ENCODE measurements at regions not wholly inside any gene's neighbourhood (a gene's known extent, or its start where the extent isn't known, plus 50 kb on each side); places are given as distances from the start of the nearest gene placed in this dataset.

GRCh38 chr2:9753665-9754531 is 89.4 kb upstream of the TAF1B start:
- peak; percentile 58 to 70 for DNase-seq
- no peaks in the 10 kb centered on the region for H3K36me3 ChIP-seq (ENCODE audit: control insufficient read depth, insufficient read depth, low read length)
- H3K9me3 Mint-ChIP-seq = no peaks in the 10 kb centered on the region
- 53% methylated on average over 34 of the region's 36 CpGs for WGBS (ENCODE audit: insufficient coverage)
- peaks cover 49 to 79% of the 10 kb centered on the region in 2 donors for H3K4me1 Mint-ChIP-seq
- H3K4me3 ChIP-seq (ENCODE audit: low read length) = no peak overlapping the region
- ATAC-seq = peak; percentile 57 to 62 (median 57)
- TF ChIP-seq, protein P1, sequence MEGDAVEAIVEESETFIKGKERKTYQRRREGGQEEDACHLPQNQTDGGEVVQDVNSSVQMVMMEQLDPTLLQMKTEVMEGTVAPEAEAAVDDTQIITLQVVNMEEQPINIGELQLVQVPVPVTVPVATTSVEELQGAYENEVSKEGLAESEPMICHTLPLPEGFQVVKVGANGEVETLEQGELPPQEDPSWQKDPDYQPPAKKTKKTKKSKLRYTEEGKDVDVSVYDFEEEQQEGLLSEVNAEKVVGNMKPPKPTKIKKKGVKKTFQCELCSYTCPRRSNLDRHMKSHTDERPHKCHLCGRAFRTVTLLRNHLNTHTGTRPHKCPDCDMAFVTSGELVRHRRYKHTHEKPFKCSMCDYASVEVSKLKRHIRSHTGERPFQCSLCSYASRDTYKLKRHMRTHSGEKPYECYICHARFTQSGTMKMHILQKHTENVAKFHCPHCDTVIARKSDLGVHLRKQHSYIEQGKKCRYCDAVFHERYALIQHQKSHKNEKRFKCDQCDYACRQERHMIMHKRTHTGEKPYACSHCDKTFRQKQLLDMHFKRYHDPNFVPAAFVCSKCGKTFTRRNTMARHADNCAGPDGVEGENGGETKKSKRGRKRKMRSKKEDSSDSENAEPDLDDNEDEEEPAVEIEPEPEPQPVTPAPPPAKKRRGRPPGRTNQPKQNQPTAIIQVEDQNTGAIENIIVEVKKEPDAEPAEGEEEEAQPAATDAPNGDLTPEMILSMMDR (IDR thresholded peaks at IDR 0.05) = no peak
- H3K4me3 Mint-ChIP-seq = peak overlapping the region; percentile 77
- peak overlapping the region; percentile 64 for H3K27ac ChIP-seq (ENCODE audit: low read length)
- H3K27me3 Mint-ChIP-seq (ENCODE audit: low read depth in 2 of 2) = peaks cover 0 to 34% of the 10 kb centered on the region in 2 donors
- no peaks in the 10 kb centered on the region for H3K27me3 ChIP-seq (ENCODE audit: control insufficient read depth, insufficient read depth, low read length)
- H3K4me1 ChIP-seq (ENCODE audit: control insufficient read depth, insufficient read depth, low read length) = peaks cover 61% of the 10 kb centered on the region
- H3K36me3 Mint-ChIP-seq = no peaks in the 10 kb centered on the region
- H3K9me3 ChIP-seq (ENCODE audit: control insufficient read depth, insufficient read depth, low read length) = no peaks in the 10 kb centered on the region
- H3K27ac Mint-ChIP-seq = peak overlapping the region; percentile 78 to 93
- intact Hi-C loops (cut with micrococcal nuclease) = loop anchor here (2.0 kb wide), 1 partner anchor 15 kb away; no protein-coding TSS in a partner anchor

- no peaks in the 10 kb centered on the region for H3K27me3 ChIP-seq (ENCODE audit: control insufficient read depth, insufficient read depth, low read length)
- H3K4me3 ChIP-seq (ENCODE audit: low read length) = no peak overlapping the region
- DNase-seq (no peak), ATAC-seq (peak; percentile 6 to 19 (median 11))
- TF ChIP-seq, protein P1 (IDR thresholded peaks at IDR 0.05) = no peak
- Mint-ChIP-seq H3K4me1 (peaks cover 49 to 74% of the 10 kb centered on the region in 2 donors), H3K27ac (peak overlapping the region; percentile 63 to 93), H3K4me3 (peak overlapping the region; percentile 77), H3K9me3 (no peaks in the 10 kb centered on the region), H3K27me3 (ENCODE audit: low read depth in 2 of 2) (peaks cover 0 to 32% of the 10 kb centered on the region in 2 donors), H3K36me3 (no peaks in the 10 kb centered on the region)
- H3K9me3 ChIP-seq (ENCODE audit: control insufficient read depth, insufficient read depth, low read length) = no peaks in the 10 kb centered on the region
- H3K4me1 ChIP-seq (ENCODE audit: control insufficient read depth, insufficient read depth, low read length) = peaks cover 61% of the 10 kb centered on the region
- 45% methylated on average over 6 of the region's 6 CpGs for WGBS (ENCODE audit: insufficient coverage)
- intact Hi-C loops (cut with micrococcal nuclease) = loop anchor here (2.0 kb wide), 1 partner anchor 16 kb away; no protein-coding TSS in a partner anchor
- no peaks in the 10 kb centered on the region for H3K36me3 ChIP-seq (ENCODE audit: control insufficient read depth, insufficient read depth, low read length)
- no peak overlapping the region for H3K27ac ChIP-seq (ENCODE audit: low read length)
Measured at GRCh38 chr2:9754532-9754887, 88.8 kb upstream of the TAF1B start.

DNA sequence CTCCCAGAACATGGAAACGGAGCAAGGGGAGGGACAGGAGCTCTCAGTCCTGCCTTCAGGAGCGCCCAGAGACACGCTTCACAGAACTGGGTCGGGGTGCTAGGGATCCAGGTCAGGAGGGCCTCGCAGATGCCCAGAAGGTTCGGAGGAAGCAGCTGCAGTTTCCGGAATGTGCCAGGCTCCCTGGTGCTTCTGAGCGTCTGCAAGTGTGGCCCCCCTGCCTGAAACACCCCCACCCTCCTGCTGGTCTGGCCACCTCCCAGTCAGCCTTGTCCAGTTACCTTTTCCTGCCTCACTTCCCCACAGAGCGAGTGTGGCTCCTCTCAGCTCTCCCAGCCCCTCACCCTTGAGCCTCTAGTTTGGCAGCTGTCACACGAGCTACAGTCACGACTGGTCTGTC is 88.3 kb upstream of the TAF1B start:
- H3K27me3 ChIP-seq (ENCODE audit: control insufficient read depth, insufficient read depth, low read length) = no peaks in the 10 kb centered on the region
- ATAC-seq (no peak), DNase-seq (no peak)
- TF ChIP-seq, protein P1 (IDR thresholded peaks at IDR 0.05) = no peak
- Mint-ChIP-seq H3K27me3 (ENCODE audit: low read depth in 2 of 2) (peaks cover 0 to 32% of the 10 kb centered on the region in 2 donors), H3K4me1 (peaks cover 52 to 76% of the 10 kb centered on the region in 2 donors), H3K4me3 (peak overlapping the region; percentile 42), H3K27ac (peak overlapping the region in 1 of 2 donors; percentile 93), H3K36me3 (no peaks in the 10 kb centered on the region), H3K9me3 (no peaks in the 10 kb centered on the region)
- WGBS (ENCODE audit: insufficient coverage) = 58% methylated on average over 11 of the region's 11 CpGs
- peaks cover 61% of the 10 kb centered on the region for H3K4me1 ChIP-seq (ENCODE audit: control insufficient read depth, insufficient read depth, low read length)
- H3K36me3 ChIP-seq (ENCODE audit: control insufficient read depth, insufficient read depth, low read length) = no peaks in the 10 kb centered on the region
- no peak overlapping the region for H3K4me3 ChIP-seq (ENCODE audit: low read length)
- intact Hi-C loops (cut with micrococcal nuclease) = loop anchor here (2.0 kb wide), 1 partner anchor 16 kb away; no protein-coding TSS in a partner anchor
- no peaks in the 10 kb centered on the region for H3K9me3 ChIP-seq (ENCODE audit: control insufficient read depth, insufficient read depth, low read length)
- H3K27ac ChIP-seq (ENCODE audit: low read length) = no peak overlapping the region
